K562 (cell line): ENCODE measurements at regions not wholly inside any gene's neighbourhood (a gene's known extent, or its start where the extent isn't known, plus 50 kb on each side); places are given as distances from the start of the nearest gene placed in this dataset.

Experiments used
- ATAC-seq: fragments of 200-7000 bp; cut with Tn5 transposase; 3 replicates; pipeline ENCODE4 v1.9.1; 2020; ENCODE audit warnings: moderate library complexity
- BruUV-seq: library from RNA; stranded (reverse); fragments of 400-500 nt; replicated peaks from 2 replicates; lab custom pipeline; 2021; lab: Mats Ljungman, UMichigan
- CTCF ChIA-PET: fragments of 300-600 bp; formaldehyde crosslinking; extraction: SDS; loops from one replicate; lab custom pipeline; 2021; ENCODE audit warnings: low intra/inter-chr PET ratio; lab: Yijun Ruan, JAX
- POLR2A ChIA-PET: fragments of 300-600, 350-650 bp; sonication (Branson Sonifier 250); formaldehyde crosslinking; extraction: SDS; loops from one replicate; lab custom pipeline; 2021; ENCODE audit warnings: antibody characterized with exemption, inconsistent platforms; lab: Yijun Ruan, JAX
- DNase-seq, 4 experiments: peaks; one replicate each; pipeline versions ENCODE4 v3.0.0 to v3.0.0-alpha.2; 2011 to 2018; ENCODE audit warnings: low spot score in 3 of 4, mixed read lengths in 3 of 4; ENCODE audit errors: extremely low read depth in 1 of 4
- FAIRE-seq: peaks from 2 replicates; lab custom pipeline; 2011; peaks lifted over from hg19 to GRCh38; lab: Jason Lieb, UNC
- H2AFZ ChIP-seq: 2 replicates; pipeline ENCODE4 v1.6.0; 2011; ENCODE audit warnings: low read depth, low read length, control low read depth, inconsistent platforms
- H3K27ac ChIP-seq: fragments of 200-600 bp; 3 replicates; pipeline ENCODE4 v1.8.0; 2011; ENCODE audit warnings: low read depth, mild to moderate bottlenecking, control low read depth, inconsistent platforms, low read length, moderate library complexity, mixed read lengths; ENCODE audit errors: extremely low read depth
- H3K27me3 ChIP-seq, 2 experiments: fragments of 300-600 bp in 1 of 2; 2 replicates in 1 of 2; 3 replicates in 1 of 2; pipeline versions ENCODE4 v1.6.0 to v1.8.0; 2011; ENCODE audit warnings: inconsistent platforms in 2 of 2, low read length in 2 of 2, mild to moderate bottlenecking in 1 of 2, mixed read lengths in 1 of 2, moderate library complexity in 1 of 2; ENCODE audit not compliant: control insufficient read depth in 2 of 2, insufficient read depth in 2 of 2
- H3K36me3 ChIP-seq: fragments of 300-600 bp; 3 replicates; pipeline ENCODE4 v1.8.0; 2011; ENCODE audit warnings: mild to moderate bottlenecking, low read length, inconsistent platforms; ENCODE audit not compliant: control insufficient read depth, insufficient read depth
- H3K4me1 ChIP-seq, 2 experiments: fragments of 200-600 bp in 1 of 2; replicated peaks in 1 of 2; 2 replicates in 1 of 2; 3 replicates in 1 of 2; pipeline versions ENCODE4 v1.5.1 to v1.8.0; 2011; ENCODE audit warnings: inconsistent platforms in 2 of 2, low read length in 2 of 2, mild to moderate bottlenecking in 1 of 2, mixed read lengths in 1 of 2, moderate library complexity in 1 of 2; ENCODE audit not compliant: control insufficient read depth in 2 of 2, insufficient read depth in 2 of 2
- H3K4me2 ChIP-seq: 2 replicates; pipeline ENCODE4 v1.6.1; 2011; ENCODE audit warnings: low read length, control low read depth, inconsistent platforms, mixed read lengths; ENCODE audit not compliant: insufficient read depth
- H3K4me3 ChIP-seq: fragments of 200-600 bp; sonication (generic), shearing (Covaris generic); 2 replicates; pipeline ENCODE4 v1.5.1; 2016; ENCODE audit warnings: control low read depth, inconsistent platforms
- H3K79me2 ChIP-seq: fragments of 200-600 bp; 3 replicates; pipeline ENCODE4 v1.8.0; 2011; ENCODE audit warnings: low read length, inconsistent platforms; ENCODE audit not compliant: control insufficient read depth, insufficient read depth
- H3K9ac ChIP-seq, 2 experiments: 2 replicates each; pipeline versions ENCODE4 v1.6.0 to v1.6.1; 2011; ENCODE audit warnings: low read depth in 2 of 2, low read length in 2 of 2, control low read depth in 1 of 2, inconsistent platforms in 1 of 2, mild to moderate bottlenecking in 1 of 2, mixed read lengths in 1 of 2; ENCODE audit not compliant: insufficient read depth in 1 of 2
- H3K9me1 ChIP-seq: one replicate; pipeline ENCODE4 v1.6.0; 2011; ENCODE audit warnings: inconsistent platforms, mild to moderate bottlenecking, low read length, moderate library complexity; ENCODE audit not compliant: control insufficient read depth, insufficient read depth
- H3K9me3 ChIP-seq: replicated peaks from 2 replicates; pipeline ENCODE4 v1.5.1; 2011; ENCODE audit warnings: low read depth, low read length, inconsistent platforms; ENCODE audit not compliant: control insufficient read depth, insufficient read depth
- H4K20me1 ChIP-seq: replicated peaks from 2 replicates; pipeline ENCODE4 v1.6.1; 2011; ENCODE audit warnings: low read length, inconsistent platforms, mixed read lengths; ENCODE audit not compliant: control insufficient read depth, insufficient read depth
- CBX1 ChIP-seq: sonication (generic); IDR thresholded peaks from 2 replicates; pipeline ENCODE4 v1.6.1; 2016; ENCODE audit warnings: antibody characterized with exemption, low read depth, mild to moderate bottlenecking
- FOXM1 ChIP-seq, 2 experiments: fragments of 450-650 bp in 1 of 2; sonication (generic) in 1 of 2; formaldehyde crosslinking in 1 of 2; IDR thresholded peaks; 2 replicates each; pipeline versions ENCODE4 v1.6.1 to v1.9.0; 2017 to 2022; ENCODE audit warnings: low read depth in 2 of 2, mild to moderate bottlenecking in 2 of 2, missing genetic modification reagents in 1 of 2, moderate library complexity in 1 of 2
- HMG20B ChIP-seq: fragments of 250-450 bp; sonication (Bioruptor Pico); IDR thresholded peaks from 2 replicates; pipeline ENCODE4 v1.5.0; 2021; ENCODE audit warnings: mild to moderate bottlenecking
- L3MBTL2 ChIP-seq: fragments of 450-650 bp; IDR thresholded peaks from 2 replicates; pipeline ENCODE4 v1.6.1; 2016; ENCODE audit warnings: mild to moderate bottlenecking, moderate library complexity
- MEIS2 ChIP-seq: fragments of 450-650 bp; IDR thresholded peaks from 2 replicates; pipeline ENCODE4 v1.6.1; 2014; ENCODE audit warnings: mild to moderate bottlenecking; ENCODE audit not compliant: partially characterized antibody
- RUNX1 ChIP-seq: sonication (generic); IDR thresholded peaks from 2 replicates; pipeline ENCODE4 v1.6.1; 2016; ENCODE audit warnings: antibody characterized with exemption, low read depth
- SMARCA5 ChIP-seq: fragments of 450-650 bp; IDR thresholded peaks from 2 replicates; pipeline ENCODE4 v1.6.1; 2016
- TRIM24 ChIP-seq, 2 experiments: fragments of 450-650 bp; IDR thresholded peaks; 2 replicates each; pipeline ENCODE4 v1.6.1; 2016
- XRCC3 ChIP-seq: fragments of 450-650 bp; IDR thresholded peaks from 2 replicates; pipeline ENCODE4 v1.6.1; 2017; ENCODE audit warnings: mild to moderate bottlenecking, moderate library complexity
- ZNF224 ChIP-seq: sonication (generic); formaldehyde crosslinking; IDR thresholded peaks from 2 replicates; pipeline ENCODE4 v1.8.0; 2022; ENCODE audit warnings: mild to moderate bottlenecking, missing genetic modification reagents
- ZNF253 ChIP-seq: fragments of 250-450 bp; sonication (Bioruptor Pico); conservative IDR thresholded peaks from 2 replicates; pipeline ENCODE4 v1.6.1; 2021; ENCODE audit warnings: mild to moderate bottlenecking
- ZNF668 ChIP-seq: fragments of 250-450 bp; sonication (Bioruptor Pico); IDR thresholded peaks from 2 replicates; pipeline ENCODE4 v1.8.0; 2022; ENCODE audit warnings: mild to moderate bottlenecking, inconsistent platforms
- WGBS: fragments of 100-300 bp; shearing (Covaris generic); methylation state at CpG from one replicate; pipeline ENCODE4 v1.1.6; 2016; ENCODE audit warnings: low coverage, mixed read lengths; ENCODE audit not compliant: insufficient coverage; ENCODE audit errors: missing lambda C conversion rate; 5-methylcytosine and 5-hydroxymethylcytosine counted together
- in situ Hi-C: fragments of 300-500 bp; cut with MboI; formaldehyde crosslinking; loops from 4 replicates; pipeline ENCODE4 v1.15.0; 2018; ENCODE audit warnings: inconsistent platforms, mixed read lengths
- intact Hi-C: fragments of 100-400 bp; cut with micrococcal nuclease; formaldehyde crosslinking; loops from 2 replicates; pipeline ENCODE4 v1.14.2; 2022
- TF ChIP-seq, protein P1 (sequence below), 2 experiments: fragments of 450-650 bp; IDR thresholded peaks; 2 replicates each; pipeline ENCODE4 v1.6.1; 2016; ENCODE audit warnings: mild to moderate bottlenecking in 2 of 2, borderline replicate concordance in 1 of 2, low read depth in 1 of 2, moderate library complexity in 1 of 2
- TF ChIP-seq, protein P2 (sequence below): fragments of 450-650 bp; IDR thresholded peaks from 2 replicates; pipeline ENCODE4 v1.6.1; 2014; ENCODE audit warnings: low read depth, mild to moderate bottlenecking, moderate library complexity, borderline replicate concordance

DNA sequence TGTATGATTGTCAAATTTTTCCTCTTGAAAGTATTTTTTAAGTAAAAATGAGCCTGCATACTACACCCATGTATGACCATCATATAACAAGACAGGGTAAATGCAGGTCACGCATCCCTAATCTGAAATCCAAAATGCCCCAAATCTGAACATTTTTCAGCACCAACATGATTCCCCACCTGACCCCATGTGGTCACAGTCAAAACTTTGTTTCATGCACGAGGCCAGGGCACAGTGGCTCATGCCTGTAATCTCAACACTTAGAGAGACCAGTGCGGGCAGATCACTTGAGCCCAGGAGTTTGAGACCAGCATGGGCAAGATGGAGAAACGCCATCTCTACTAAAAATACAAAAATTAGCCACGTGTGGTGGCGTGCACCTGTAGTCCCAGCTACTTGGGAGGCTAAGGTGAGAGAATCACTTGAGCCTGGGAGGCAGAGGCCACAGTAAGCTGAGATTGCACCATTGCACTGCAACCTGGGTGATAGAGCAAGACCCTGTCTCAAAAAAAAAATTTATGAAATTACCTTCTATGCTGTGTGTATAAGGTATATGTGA, 63.7 kb upstream of the NPAS1 start:
- Histone ChIP-seq H3K9me3 (no peaks in the 10 kb centered on the region; the same call in 1 of the 2 replicates), H3K36me3 (peaks cover 9% of the 10 kb centered on the region; the same call in 2 of the 3 replicates), H3K79me2 (peaks cover 30% of the 10 kb centered on the region), H3K4me3 (no peak overlapping the region), H3K27me3 (no peaks in the 10 kb centered on the region; a peak in 1 of 5 replicates), H3K9ac (peak overlapping the region in 1 of 2 experiments; percentile 70; a peak in 2 of 4 replicates), H3K4me2 (peak overlapping the region; percentile 81; the same call in 1 of the 2 replicates), H3K9me1 (no peaks in the 10 kb centered on the region), H3K27ac (peak overlapping the region; percentile 85), H4K20me1 (no peaks in the 10 kb centered on the region), H2AFZ (peak overlapping the region; percentile 90), H3K4me1 (peaks cover 15 to 30% of the 10 kb centered on the region in 2 experiments)
- no TSS peak for BruUV-seq
- 45% methylated on average over 6 of the region's 6 CpGs for WGBS
- DNase-seq: no peak
- intact Hi-C loops (no loop called here), in situ Hi-C loops (no loop called here)
- CTCF ChIA-PET: no interaction called here
- no peak for FAIRE-seq
- ATAC-seq: peak; percentile 21
- POLR2A ChIA-PET: interaction anchor here (0.6 to 2.1 kb wide), 9 partner anchors 8 to 296 kb away, joined by 3 to 12 read pairs (median 5); no protein-coding TSS in a partner anchor
- TF ChIP-seq L3MBTL2 (no peak), SMARCA5 (0 out of 2 replicates have a peak, but pooled peaks have one; percentile 54), ZNF668 (CRISPR knock-in tag) (no peak), HMG20B (CRISPR knock-in tag) (no peak), CBX1 (no peak), FOXM1 (IDR thresholded peaks at IDR 0.05; ENCODE audit: low read depth) (no peak), FOXM1 (CRISPR knock-in tag; IDR thresholded peaks at IDR 0.05; ENCODE audit: low read depth) (no peak), TRIM24 (IDR thresholded peaks at IDR 0.05) (0 out of 4 replicates have a peak, but pooled peaks of 1 of the 2 experiments have one; percentile 6), ZNF224 (no peak), RUNX1 (no peak), MEIS2 (no peak), XRCC3 (no peak), ZNF253 (CRISPR knock-in tag) (no peak)
- TF ChIP-seq, protein P1, sequence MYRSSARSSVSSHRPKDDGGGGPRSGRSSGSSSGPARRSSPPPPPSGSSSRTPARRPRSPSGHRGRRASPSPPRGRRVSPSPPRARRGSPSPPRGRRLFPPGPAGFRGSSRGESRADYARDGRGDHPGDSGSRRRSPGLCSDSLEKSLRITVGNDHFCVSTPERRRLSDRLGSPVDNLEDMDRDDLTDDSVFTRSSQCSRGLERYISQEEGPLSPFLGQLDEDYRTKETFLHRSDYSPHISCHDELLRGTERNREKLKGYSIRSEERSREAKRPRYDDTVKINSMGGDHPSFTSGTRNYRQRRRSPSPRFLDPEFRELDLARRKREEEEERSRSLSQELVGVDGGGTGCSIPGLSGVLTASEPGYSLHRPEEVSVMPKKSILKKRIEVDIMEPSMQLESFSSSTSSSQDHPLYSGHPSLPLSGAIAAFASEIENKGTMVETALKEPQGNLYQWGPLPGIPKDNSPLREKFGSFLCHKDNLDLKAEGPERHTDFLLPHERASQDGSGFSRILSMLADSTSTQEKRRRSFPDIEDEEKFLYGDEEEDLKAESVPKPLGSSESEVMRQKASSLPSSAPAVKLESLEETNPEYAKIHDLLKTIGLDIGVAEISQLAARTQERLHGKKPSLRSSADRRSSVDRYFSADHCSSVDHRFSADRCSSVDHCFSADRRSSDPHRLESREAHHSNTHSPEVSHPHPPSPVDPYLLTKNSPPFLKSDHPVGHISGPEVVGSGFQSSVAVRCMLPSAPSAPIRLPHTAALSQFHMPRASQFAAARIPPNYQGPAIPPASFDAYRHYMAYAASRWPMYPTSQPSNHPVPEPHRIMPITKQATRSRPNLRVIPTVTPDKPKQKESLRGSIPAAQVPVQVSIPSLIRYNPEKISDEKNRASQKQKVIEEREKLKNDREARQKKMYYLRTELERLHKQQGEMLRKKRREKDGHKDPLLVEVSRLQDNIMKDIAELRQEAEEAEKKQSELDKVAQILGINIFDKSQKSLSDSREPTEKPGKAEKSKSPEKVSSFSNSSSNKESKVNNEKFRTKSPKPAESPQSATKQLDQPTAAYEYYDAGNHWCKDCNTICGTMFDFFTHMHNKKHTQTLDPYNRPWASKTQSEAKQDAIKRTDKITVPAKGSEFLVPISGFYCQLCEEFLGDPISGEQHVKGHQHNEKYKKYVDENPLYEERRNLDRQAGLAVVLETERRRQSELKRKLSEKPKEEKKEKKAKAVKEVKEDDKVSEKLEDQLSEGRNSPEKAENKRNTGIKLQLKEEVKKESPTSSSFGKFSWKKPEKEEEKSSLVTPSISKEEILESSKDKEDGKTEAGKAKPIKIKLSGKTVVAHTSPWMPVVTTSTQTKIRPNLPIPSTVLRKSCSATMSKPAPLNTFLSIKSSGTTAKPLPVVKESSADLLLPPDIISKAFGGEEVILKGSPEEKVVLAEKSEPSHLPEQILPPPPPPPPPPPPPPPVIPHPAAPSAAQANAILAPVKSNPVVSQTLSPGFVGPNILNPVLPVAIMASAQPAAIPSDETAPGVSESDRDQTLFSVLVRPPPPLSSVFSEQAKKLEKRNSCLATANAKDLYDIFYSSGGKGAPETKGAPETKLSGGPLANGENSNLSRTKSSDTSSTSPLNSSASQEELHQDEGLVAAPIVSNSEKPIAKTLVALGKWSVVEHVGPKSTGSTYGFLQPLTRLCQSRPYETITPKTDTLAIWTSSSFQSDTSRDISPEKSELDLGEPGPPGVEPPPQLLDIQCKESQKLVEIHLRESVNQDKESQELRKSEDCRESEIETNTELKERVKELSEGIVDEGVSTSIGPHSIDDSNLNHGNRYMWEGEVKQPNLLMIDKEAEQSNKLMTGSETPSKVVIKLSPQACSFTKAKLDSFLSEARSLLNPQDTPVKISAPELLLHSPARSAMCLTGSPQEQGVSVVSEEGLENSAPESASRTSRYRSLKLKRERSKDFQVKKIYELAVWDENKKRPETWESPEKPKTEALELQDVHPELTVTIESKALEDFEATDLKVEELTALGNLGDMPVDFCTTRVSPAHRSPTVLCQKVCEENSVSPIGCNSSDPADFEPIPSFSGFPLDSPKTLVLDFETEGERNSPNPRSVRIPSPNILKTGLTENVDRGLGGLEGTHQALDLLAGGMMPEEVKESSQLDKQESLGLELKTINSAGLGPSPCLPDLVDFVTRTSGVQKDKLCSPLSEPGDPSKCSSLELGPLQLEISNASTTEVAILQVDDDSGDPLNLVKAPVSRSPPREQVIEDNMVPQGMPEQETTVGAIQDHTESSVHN (IDR thresholded peaks at IDR 0.05; ENCODE audit: borderline replicate concordance in 1 of 2, low read depth in 1 of 2): no peak
- TF ChIP-seq, protein P2, sequence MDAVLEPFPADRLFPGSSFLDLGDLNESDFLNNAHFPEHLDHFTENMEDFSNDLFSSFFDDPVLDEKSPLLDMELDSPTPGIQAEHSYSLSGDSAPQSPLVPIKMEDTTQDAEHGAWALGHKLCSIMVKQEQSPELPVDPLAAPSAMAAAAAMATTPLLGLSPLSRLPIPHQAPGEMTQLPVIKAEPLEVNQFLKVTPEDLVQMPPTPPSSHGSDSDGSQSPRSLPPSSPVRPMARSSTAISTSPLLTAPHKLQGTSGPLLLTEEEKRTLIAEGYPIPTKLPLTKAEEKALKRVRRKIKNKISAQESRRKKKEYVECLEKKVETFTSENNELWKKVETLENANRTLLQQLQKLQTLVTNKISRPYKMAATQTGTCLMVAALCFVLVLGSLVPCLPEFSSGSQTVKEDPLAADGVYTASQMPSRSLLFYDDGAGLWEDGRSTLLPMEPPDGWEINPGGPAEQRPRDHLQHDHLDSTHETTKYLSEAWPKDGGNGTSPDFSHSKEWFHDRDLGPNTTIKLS: 0 out of 2 replicates have a peak, but pooled peaks have one; percentile 6
